22Rv1 (cell line): ENCODE measurements at regions not wholly inside any gene's neighbourhood (a gene's known extent, or its start where the extent isn't known, plus 50 kb on each side); places are given as distances from the start of the nearest gene placed in this dataset.

ENCODE experiments used
- ZFX ChIP-seq: fragments of 450-650 bp; IDR thresholded peaks from 2 replicates; pipeline ENCODE4 v1.6.1; 2017; ENCODE audit warnings: antibody characterized with exemption, borderline replicate concordance
- TF ChIP-seq, protein P1 (sequence below): fragments of 450-650 bp; IDR thresholded peaks from 2 replicates; pipeline ENCODE4 v1.5.1; 2017; ENCODE audit warnings: mild to moderate bottlenecking

- TF ChIP-seq, protein P1, sequence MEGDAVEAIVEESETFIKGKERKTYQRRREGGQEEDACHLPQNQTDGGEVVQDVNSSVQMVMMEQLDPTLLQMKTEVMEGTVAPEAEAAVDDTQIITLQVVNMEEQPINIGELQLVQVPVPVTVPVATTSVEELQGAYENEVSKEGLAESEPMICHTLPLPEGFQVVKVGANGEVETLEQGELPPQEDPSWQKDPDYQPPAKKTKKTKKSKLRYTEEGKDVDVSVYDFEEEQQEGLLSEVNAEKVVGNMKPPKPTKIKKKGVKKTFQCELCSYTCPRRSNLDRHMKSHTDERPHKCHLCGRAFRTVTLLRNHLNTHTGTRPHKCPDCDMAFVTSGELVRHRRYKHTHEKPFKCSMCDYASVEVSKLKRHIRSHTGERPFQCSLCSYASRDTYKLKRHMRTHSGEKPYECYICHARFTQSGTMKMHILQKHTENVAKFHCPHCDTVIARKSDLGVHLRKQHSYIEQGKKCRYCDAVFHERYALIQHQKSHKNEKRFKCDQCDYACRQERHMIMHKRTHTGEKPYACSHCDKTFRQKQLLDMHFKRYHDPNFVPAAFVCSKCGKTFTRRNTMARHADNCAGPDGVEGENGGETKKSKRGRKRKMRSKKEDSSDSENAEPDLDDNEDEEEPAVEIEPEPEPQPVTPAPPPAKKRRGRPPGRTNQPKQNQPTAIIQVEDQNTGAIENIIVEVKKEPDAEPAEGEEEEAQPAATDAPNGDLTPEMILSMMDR = no peak
- TF ChIP-seq ZFX = no peak
These were observed 98.4 kb upstream of the MEGF10 start for GRCh38 chr5:127192150-127192549.
